Calu3 (cell line): ENCODE measurements at regions not wholly inside any gene's neighbourhood (a gene's known extent, or its start where the extent isn't known, plus 50 kb on each side); places are given as distances from the start of the nearest gene placed in this dataset.
"Not testable (repeated sequence)": the region's sequence is repeated elsewhere in the genome, so short reads cannot be mapped to it uniquely, and the experiment has no call there.

Experiments used
- BruUV-seq: library from RNA; stranded (reverse); fragments of 400-500 nt; replicated peaks from 2 replicates; lab custom pipeline; 2021; lab: Mats Ljungman, UMichigan
- CTCF ChIA-PET: fragments of 300-600 bp; sonication (Branson Sonifier 250); formaldehyde crosslinking; loops from one replicate; lab custom pipeline; 2022; ENCODE audit warnings: antibody characterized with exemption; lab: Charles Lee
- DNase-seq: peaks from one replicate; pipeline ENCODE4 v3.0.0; 2022
- H3K27ac Mint-ChIP-seq: one replicate; pipeline ENCODE4 v1.8.0; 2022; ENCODE audit warnings: mixed read lengths; ENCODE audit not compliant: unreplicated experiment
- H3K27me3 Mint-ChIP-seq: one replicate; pipeline ENCODE4 v1.8.0; 2022; ENCODE audit warnings: mixed read lengths; ENCODE audit not compliant: unreplicated experiment
- H3K36me3 Mint-ChIP-seq: one replicate; pipeline ENCODE4 v1.8.0; 2022; ENCODE audit warnings: mild to moderate bottlenecking, moderate library complexity, mixed read lengths; ENCODE audit not compliant: insufficient read depth, unreplicated experiment
- H3K4me1 Mint-ChIP-seq: one replicate; pipeline ENCODE4 v1.8.0; 2022; ENCODE audit warnings: mild to moderate bottlenecking, low read depth, mixed read lengths; ENCODE audit not compliant: unreplicated experiment
- H3K4me3 Mint-ChIP-seq: one replicate; pipeline ENCODE4 v1.8.0; 2022; ENCODE audit warnings: mild to moderate bottlenecking, low read depth, moderate library complexity, mixed read lengths; ENCODE audit not compliant: unreplicated experiment
- H3K9me3 Mint-ChIP-seq: one replicate; pipeline ENCODE4 v1.8.0; 2022; ENCODE audit warnings: low read depth, mixed read lengths; ENCODE audit not compliant: unreplicated experiment
- CTCF ChIP-seq: fragments of 200-600 bp; IDR thresholded peaks from one replicate; pipeline ENCODE4 v1.8.0; 2022; ENCODE audit warnings: antibody characterized with exemption; ENCODE audit not compliant: unreplicated experiment
- intact Hi-C: fragments of 100-400 bp; cut with micrococcal nuclease; formaldehyde crosslinking; loops from one replicate; pipeline ENCODE4 v1.10.0; 2022; ENCODE audit not compliant: unreplicated experiment

GRCh38 chr3:81352867-81353266 lies 408.6 kb downstream of the GBE1 start:
- Mint-ChIP-seq H3K27me3 (no peaks in the 10 kb centered on the region), H3K27ac (no peak overlapping the region), H3K36me3 (peaks cover 4% of the 10 kb centered on the region), H3K4me1 (no peaks in the 10 kb centered on the region), H3K4me3 (no peak overlapping the region), H3K9me3 (peaks cover 2% of the 10 kb centered on the region)
- BruUV-seq = no TSS peak
- no peak for TF ChIP-seq CTCF
- CTCF ChIA-PET = interaction anchor here (0.6 to 1.0 kb wide), 3 partner anchors 44 to 550 kb away, joined by 3 to 5 read pairs (median 3); no protein-coding TSS in a partner anchor
- intact Hi-C loops = no loop called here
- DNase-seq = peak; percentile 64

- Mint-ChIP-seq H3K9me3 (no peaks in the 10 kb centered on the region), H3K27me3 (no peaks in the 10 kb centered on the region), H3K4me3 (no peak overlapping the region), H3K36me3 (peaks cover 4% of the 10 kb centered on the region), H3K27ac (no peak overlapping the region), H3K4me1 (no peaks in the 10 kb centered on the region)
- no TSS peak for BruUV-seq
- no peak for DNase-seq
- CTCF ChIA-PET = no interaction called here
- intact Hi-C loops = no loop called here
- no peak for TF ChIP-seq CTCF
Measured at GRCh38 chr3:81349816-81350340, 411.6 kb downstream of the GBE1 start.

GRCh38 chr3:81339040-81339845 lies 422.2 kb downstream of the GBE1 start:
- intact Hi-C loops = loop anchor here (1.0 to 2.0 kb wide), 2 partner anchors 36 to 121 kb away; no protein-coding TSS in a partner anchor
- TF ChIP-seq CTCF = no peak
- no peak overlapping the region for H3K27ac Mint-ChIP-seq
- H3K36me3 Mint-ChIP-seq = no peaks in the 10 kb centered on the region
- no peaks in the 10 kb centered on the region for H3K27me3 Mint-ChIP-seq
- no peaks in the 10 kb centered on the region for H3K9me3 Mint-ChIP-seq
- CTCF ChIA-PET = no interaction called here
- H3K4me1 Mint-ChIP-seq = no peaks in the 10 kb centered on the region
- no TSS peak for BruUV-seq
- DNase-seq = no peak
- no peak overlapping the region for H3K4me3 Mint-ChIP-seq

GRCh38 chr3:81336470-81336869 lies 425.0 kb downstream of the GBE1 start:
- CTCF ChIA-PET = no interaction called here
- DNase-seq = no peak
- H3K4me3 Mint-ChIP-seq = no peak overlapping the region
- no peaks in the 10 kb centered on the region for H3K9me3 Mint-ChIP-seq
- no peak for TF ChIP-seq CTCF
- H3K36me3 Mint-ChIP-seq = no peaks in the 10 kb centered on the region
- no TSS peak for BruUV-seq
- no peaks in the 10 kb centered on the region for H3K27me3 Mint-ChIP-seq
- H3K27ac Mint-ChIP-seq = no peak overlapping the region
- intact Hi-C loops = no loop called here
- H3K4me1 Mint-ChIP-seq = no peaks in the 10 kb centered on the region

- CTCF ChIA-PET = interaction anchor here (0.6 kb wide), 1 partner anchor 49 kb away, joined by 3 read pairs; no protein-coding TSS in a partner anchor
- H3K4me1 Mint-ChIP-seq, H3K27me3 Mint-ChIP-seq, intact Hi-C loops, DNase-seq, H3K4me3 Mint-ChIP-seq, H3K36me3 Mint-ChIP-seq, BruUV-seq, H3K9me3 Mint-ChIP-seq: not testable (repeated sequence)
- H3K27ac Mint-ChIP-seq = peak overlapping the region; percentile 12
Measured at GRCh38 chr3:81329835-81330234, 431.6 kb downstream of the GBE1 start.
